NT2/D1 (cell line): ENCODE measurements at regions not wholly inside any gene's neighbourhood (a gene's known extent, or its start where the extent isn't known, plus 50 kb on each side); places are given as distances from the start of the nearest gene placed in this dataset.

Source experiments
- DNase-seq: peaks from one replicate; pipeline ENCODE4 v3.0.0-alpha.2; 2011; ENCODE audit warnings: low read depth, low spot score
- H3K27me3 ChIP-seq: 2 replicates; pipeline ENCODE4 v1.6.0; 2011; ENCODE audit warnings: mild to moderate bottlenecking; ENCODE audit not compliant: insufficient read length, insufficient read depth
- H3K36me3 ChIP-seq: 2 replicates; pipeline ENCODE4 v1.6.1; 2011; ENCODE audit warnings: mild to moderate bottlenecking, low read length, mixed read lengths; ENCODE audit not compliant: insufficient read depth, insufficient read length
- H3K4me1 ChIP-seq: 2 replicates; pipeline ENCODE4 v1.5.1; 2011; ENCODE audit not compliant: insufficient read depth, insufficient read length
- H3K4me3 ChIP-seq: 2 replicates; pipeline ENCODE4 v1.5.1; 2011; ENCODE audit warnings: low read depth; ENCODE audit not compliant: insufficient read length
- H3K9ac ChIP-seq: 2 replicates; pipeline ENCODE4 v1.6.0; 2011; ENCODE audit warnings: low read depth; ENCODE audit not compliant: insufficient read length
- H3K9me3 ChIP-seq: 2 replicates; pipeline ENCODE4 v1.5.1; 2011; ENCODE audit warnings: mild to moderate bottlenecking, low read length; ENCODE audit not compliant: insufficient read depth
- SUZ12 ChIP-seq: IDR thresholded peaks from 2 replicates; pipeline ENCODE4 v1.6.1; 2011; ENCODE audit not compliant: insufficient read length, insufficient read depth; ENCODE audit errors: extremely low read depth
- YY1 ChIP-seq: IDR thresholded peaks from 2 replicates; pipeline ENCODE4 v1.6.1; 2011; ENCODE audit not compliant: insufficient read length, insufficient read depth
- ZNF274 ChIP-seq: IDR thresholded peaks from 2 replicates; pipeline ENCODE4 v1.6.1; 2011; ENCODE audit warnings: mild to moderate bottlenecking, low read depth, low read length

GRCh38 chr18:46268671-46269070, 164.5 kb downstream of the HAUS1 start:
- Histone ChIP-seq H3K36me3 (peaks cover 7% of the 10 kb centered on the region), H3K4me3 (no peak overlapping the region), H3K27me3 (no peaks in the 10 kb centered on the region), H3K9ac (no peak overlapping the region), H3K9me3 (no peaks in the 10 kb centered on the region), H3K4me1 (no peaks in the 10 kb centered on the region)
- DNase-seq = no peak
- TF ChIP-seq YY1 (no peak), SUZ12 (no peak), ZNF274 (no peak)

DNA sequence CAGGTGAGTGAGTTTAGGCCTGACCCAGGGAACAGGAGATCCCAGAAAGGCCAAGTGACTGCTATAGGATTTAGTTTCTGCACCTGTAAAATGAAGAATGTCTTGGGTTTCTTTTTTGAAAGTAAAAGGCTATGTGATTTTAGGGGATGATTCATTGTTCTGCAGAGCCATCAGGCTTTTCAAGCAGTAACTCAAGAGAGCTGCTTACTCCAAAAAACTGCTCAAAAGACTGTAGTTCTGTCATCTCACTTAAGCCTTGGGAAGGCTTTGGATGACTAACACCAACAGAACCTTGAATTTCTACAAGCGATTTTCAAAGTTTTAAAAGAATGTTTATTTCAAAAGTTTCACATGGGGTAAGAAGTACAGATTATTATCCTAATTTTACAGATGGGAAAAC, 165.1 kb downstream of the HAUS1 start:
- peaks cover 7% of the 10 kb centered on the region for H3K36me3 ChIP-seq
- no peaks in the 10 kb centered on the region for H3K9me3 ChIP-seq
- no peak overlapping the region for H3K9ac ChIP-seq
- H3K4me1 ChIP-seq = no peaks in the 10 kb centered on the region
- H3K4me3 ChIP-seq = no peak overlapping the region
- no peak for DNase-seq
- TF ChIP-seq ZNF274 = no peak
- no peaks in the 10 kb centered on the region for H3K27me3 ChIP-seq

- no peaks in the 10 kb centered on the region for H3K9me3 ChIP-seq
- no peak overlapping the region for H3K9ac ChIP-seq
- H3K36me3 ChIP-seq = peaks cover 4% of the 10 kb centered on the region
- no peak for TF ChIP-seq SUZ12
- TF ChIP-seq YY1 = no peak
- no peak for TF ChIP-seq ZNF274
- no peak overlapping the region for H3K4me3 ChIP-seq
- no peak for DNase-seq
- H3K4me1 ChIP-seq = no peaks in the 10 kb centered on the region
- no peaks in the 10 kb centered on the region for H3K27me3 ChIP-seq
Observed at GRCh38 chr18:46271488-46271887, 167.3 kb downstream of the HAUS1 start.

GRCh38 chr18:46273861-46274260, 169.7 kb downstream of the HAUS1 start:
- H3K4me1 ChIP-seq = no peaks in the 10 kb centered on the region
- H3K4me3 ChIP-seq = no peak overlapping the region
- H3K36me3 ChIP-seq = no peaks in the 10 kb centered on the region
- DNase-seq = no peak
- TF ChIP-seq SUZ12 (no peak), ZNF274 (no peak), YY1 (no peak)
- H3K27me3 ChIP-seq = no peaks in the 10 kb centered on the region
- H3K9me3 ChIP-seq = no peaks in the 10 kb centered on the region
- no peak overlapping the region for H3K9ac ChIP-seq

DNA sequence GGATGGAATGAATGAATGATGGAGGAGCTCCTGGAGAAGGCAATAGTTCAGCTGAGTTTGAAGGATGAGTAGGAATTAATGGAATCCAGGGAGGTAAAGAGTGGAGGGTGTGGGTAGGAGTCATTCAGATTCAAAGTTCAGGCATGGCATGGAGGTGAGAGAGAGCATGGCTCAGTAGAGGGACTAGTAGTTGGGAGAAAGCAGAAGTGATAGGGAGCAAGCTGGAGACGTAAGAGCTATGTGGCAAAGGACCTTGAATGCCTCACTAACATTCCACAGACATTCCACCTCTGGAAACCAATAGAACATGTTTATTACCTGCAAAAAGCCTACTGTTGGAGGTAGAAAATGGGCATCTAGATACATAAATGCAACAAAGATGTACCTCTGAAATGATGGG, 170.1 kb downstream of the HAUS1 start:
- Histone ChIP-seq H3K4me3 (no peak overlapping the region), H3K9ac (no peak overlapping the region), H3K27me3 (no peaks in the 10 kb centered on the region), H3K9me3 (no peaks in the 10 kb centered on the region), H3K4me1 (no peaks in the 10 kb centered on the region), H3K36me3 (no peaks in the 10 kb centered on the region)
- DNase-seq = no peak
- no peak for TF ChIP-seq ZNF274
- no peak for TF ChIP-seq SUZ12
- TF ChIP-seq YY1 = no peak

DNA sequence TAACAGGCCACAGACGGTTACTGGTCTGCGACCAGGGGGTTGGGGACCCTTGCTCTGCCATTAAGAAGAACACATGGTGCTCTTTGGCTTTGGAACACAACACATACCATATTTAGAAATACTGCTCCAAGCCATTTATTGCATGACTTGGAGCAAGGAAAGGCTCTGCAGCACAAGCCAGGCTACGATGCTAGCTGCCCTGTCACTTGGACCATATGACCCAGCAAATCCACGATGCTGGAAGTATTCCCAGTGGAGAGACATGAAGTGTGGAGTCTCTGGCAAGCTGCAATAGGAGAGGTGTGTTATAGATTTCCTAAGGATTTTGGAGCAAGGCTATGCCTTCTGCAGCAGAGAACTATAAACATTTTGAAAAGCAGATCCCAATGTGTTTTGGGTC, 171.2 kb downstream of the HAUS1 start:
- Histone ChIP-seq H3K4me3 (no peak overlapping the region), H3K9me3 (no peaks in the 10 kb centered on the region), H3K27me3 (no peaks in the 10 kb centered on the region), H3K4me1 (no peaks in the 10 kb centered on the region), H3K36me3 (no peaks in the 10 kb centered on the region), H3K9ac (no peak overlapping the region)
- TF ChIP-seq YY1 = no peak
- TF ChIP-seq ZNF274 = no peak
- no peak for TF ChIP-seq SUZ12
- no peak for DNase-seq

GRCh38 chr18:46276748-46277147, 172.6 kb downstream of the HAUS1 start:
- Histone ChIP-seq H3K4me3 (no peak overlapping the region), H3K27me3 (no peaks in the 10 kb centered on the region), H3K36me3 (no peaks in the 10 kb centered on the region), H3K9ac (no peak overlapping the region), H3K4me1 (no peaks in the 10 kb centered on the region), H3K9me3 (no peaks in the 10 kb centered on the region)
- no peak for TF ChIP-seq ZNF274
- no peak for TF ChIP-seq YY1
- TF ChIP-seq SUZ12 = no peak
- no peak for DNase-seq
